ENCODE measurements at regions not wholly inside any gene's neighbourhood (a gene's known extent, or its start where the extent isn't known, plus 50 kb on each side); places are given as distances from the start of the nearest gene placed in this dataset.

GRCh38 chr4:112938461-112939058 is 110.9 kb upstream of the ANK2 start:
- Histone ChIP-seq H3K4ac (ENCODE audit: low read depth, low read length) (no peak overlapping the region), H4K91ac (ENCODE audit: insufficient read depth, low read depth, low read length) (no peak overlapping the region), H3K4me2 (ENCODE audit: low read depth, low read length) (no peak overlapping the region), H3K56ac (ENCODE audit: extremely low read depth, insufficient read depth, low read length) (no peak overlapping the region), H3K4me1 (ENCODE audit: control insufficient read depth, insufficient read depth, low read length) (no peaks in the 10 kb centered on the region), H2AFZ (replicated peaks; ENCODE audit: low read length, poor library complexity) (no peak overlapping the region), H3K79me1 (ENCODE audit: low read depth in 1 of 2, low read length in 2 of 2) (no peaks in the 10 kb centered on the region), H2BK20ac (ENCODE audit: low read depth, low read length) (no peak overlapping the region), H3K23ac (ENCODE audit: low read depth, low read length) (no peak overlapping the region), H4K8ac (ENCODE audit: low read depth in 2 of 2, low read length in 2 of 2) (no peak overlapping the region), H3K27me3 (ENCODE audit: control insufficient read depth, insufficient read depth, low read length) (no peaks in the 10 kb centered on the region), H3K4me3 (ENCODE audit: insufficient read depth, low read depth, low read length) (no peak overlapping the region), H4K5ac (ENCODE audit: low read depth, low read length) (no peak overlapping the region), H3K9ac (ENCODE audit: low read depth, low read length) (no peak overlapping the region), H2BK5ac (ENCODE audit: low read depth, low read length, poor library complexity, severe bottlenecking) (no peak overlapping the region), H2AK9ac (replicated peaks; ENCODE audit: low read depth, low read length, poor library complexity) (no peak overlapping the region), H2BK120ac (ENCODE audit: low read depth, low read length) (no peak overlapping the region), H2AK5ac (ENCODE audit: low read depth, low read length) (no peak overlapping the region), H3K27ac (ENCODE audit: insufficient read depth, low read length) (no peak overlapping the region), H2BK15ac (ENCODE audit: low read depth, low read length) (no peak overlapping the region), H3K18ac (ENCODE audit: low read depth, low read length) (no peak overlapping the region), H3K14ac (replicated peaks; ENCODE audit: low read depth, low read length) (no peak overlapping the region), H3K9me3 (ENCODE audit: control insufficient read depth, insufficient read depth, low read length) (no peaks in the 10 kb centered on the region), H4K20me1 (ENCODE audit: insufficient read depth, low read length) (no peaks in the 10 kb centered on the region), H3K36me3 (ENCODE audit: control insufficient read depth, insufficient read depth, low read length) (no peaks in the 10 kb centered on the region), H3K9me1 (ENCODE audit: insufficient read depth, low read length) (no peaks in the 10 kb centered on the region)
- intact Hi-C loops (cut with micrococcal nuclease) (loop anchor here (1.0 to 10.0 kb wide), 4 partner anchors 86 to 604 kb away; no protein-coding TSS in a partner anchor), dilution Hi-C loops (cut with HindIII; ENCODE audit: low sequenced_read_pairs, unreplicated experiment) (no loop called here), in situ Hi-C loops (cut with MboI; ENCODE audit: low sequenced_read_pairs) (loop anchor here (25.0 kb wide), 2 partner anchors 301 to 601 kb away; partner anchors contain the start of genes LARP7 and ZGRF1)
- WGBS, 2 experiments (ENCODE audit: extremely low coverage in 2 of 2, insufficient read length in 1 of 2) = no CpG with 5 or more reads among the region's 1 CpG
- ATAC-seq (ENCODE audit: low read depth) (peak; percentile 66), DNase-seq (peak; percentile 36)
- ChIA-PET POLR2A (ENCODE audit: unreplicated experiment) (no interaction called here), CTCF (interaction anchor here (0.6 to 1.7 kb wide), 7 partner anchors 9 to 464 kb away, joined by 3 to 12 read pairs (median 3); no protein-coding TSS in a partner anchor)
- no peak for TF ChIP-seq NFE2L2 (IDR thresholded peaks at IDR 0.05; ENCODE audit: low read depth, low read length)
- TF ChIP-seq, protein P1, sequence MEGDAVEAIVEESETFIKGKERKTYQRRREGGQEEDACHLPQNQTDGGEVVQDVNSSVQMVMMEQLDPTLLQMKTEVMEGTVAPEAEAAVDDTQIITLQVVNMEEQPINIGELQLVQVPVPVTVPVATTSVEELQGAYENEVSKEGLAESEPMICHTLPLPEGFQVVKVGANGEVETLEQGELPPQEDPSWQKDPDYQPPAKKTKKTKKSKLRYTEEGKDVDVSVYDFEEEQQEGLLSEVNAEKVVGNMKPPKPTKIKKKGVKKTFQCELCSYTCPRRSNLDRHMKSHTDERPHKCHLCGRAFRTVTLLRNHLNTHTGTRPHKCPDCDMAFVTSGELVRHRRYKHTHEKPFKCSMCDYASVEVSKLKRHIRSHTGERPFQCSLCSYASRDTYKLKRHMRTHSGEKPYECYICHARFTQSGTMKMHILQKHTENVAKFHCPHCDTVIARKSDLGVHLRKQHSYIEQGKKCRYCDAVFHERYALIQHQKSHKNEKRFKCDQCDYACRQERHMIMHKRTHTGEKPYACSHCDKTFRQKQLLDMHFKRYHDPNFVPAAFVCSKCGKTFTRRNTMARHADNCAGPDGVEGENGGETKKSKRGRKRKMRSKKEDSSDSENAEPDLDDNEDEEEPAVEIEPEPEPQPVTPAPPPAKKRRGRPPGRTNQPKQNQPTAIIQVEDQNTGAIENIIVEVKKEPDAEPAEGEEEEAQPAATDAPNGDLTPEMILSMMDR (conservative IDR thresholded peaks at IDR 0.05; ENCODE audit: low read depth, low read length) = peak; percentile 65
- TF ChIP-seq SMC3 (IDR thresholded peaks at IDR 0.05; ENCODE audit: low read depth, low read length) = peak; percentile 43; the same call in 1 of the 2 replicates
- TF ChIP-seq FOS (IDR thresholded peaks at IDR 0.05; ENCODE audit: low read depth, low read length) = no peak
- TF ChIP-seq POLR2A (IDR thresholded peaks at IDR 0.05; ENCODE audit: low read depth, low read length) = no peak
- TF ChIP-seq RAD21 (IDR thresholded peaks at IDR 0.05; ENCODE audit: low read length) = peak; percentile 63
- no TSS peak for BruUV-seq (replicated peaks)

Measured in IMR-90 (cell line).